ENCODE measurements at regions not wholly inside any gene's neighbourhood (a gene's known extent, or its start where the extent isn't known, plus 50 kb on each side); places are given as distances from the start of the nearest gene placed in this dataset.

- no peaks in the 10 kb centered on the region for H3K36me3 ChIP-seq (replicated peaks in 1 of 2; ENCODE audit: control insufficient read depth in 1 of 2, insufficient read depth in 2 of 2, low read length in 1 of 2)
- H3K4me2 ChIP-seq, result no peak overlapping the region
- H3K27ac ChIP-seq (ENCODE audit: low read depth in 2 of 2, low read length in 1 of 2), result no peak overlapping the region
- H3K9me2 ChIP-seq, result no peaks in the 10 kb centered on the region
- WGBS (ENCODE audit: low lambda C conversion rate), result 8% methylated on average over 1 of the region's 1 CpG
- H3K79me2 ChIP-seq (ENCODE audit: insufficient read depth), result no peaks in the 10 kb centered on the region
- TF ChIP-seq EZH2phosphoT487 (IDR thresholded peaks at IDR 0.05; ENCODE audit: borderline replicate concordance, low read depth) (no peak), POLR2AphosphoS5 (IDR thresholded peaks at IDR 0.05; ENCODE audit: low read depth, low read length) (no peak), FOXM1 (IDR thresholded peaks at IDR 0.05; ENCODE audit: low read depth) (no peak), RAD21 (IDR thresholded peaks at IDR 0.05; ENCODE audit: low read length) (no peak), ELF1 (IDR thresholded peaks at IDR 0.05) (no peak), CTCF (IDR thresholded peaks at IDR 0.05) (no peak), YY1 (IDR thresholded peaks at IDR 0.05; ENCODE audit: low read depth) (no peak), FOSL2 (IDR thresholded peaks at IDR 0.05; ENCODE audit: borderline replicate concordance, low read depth) (no peak), USF2 (IDR thresholded peaks at IDR 0.05; ENCODE audit: borderline replicate concordance, low read depth, low read length) (no peak), TAF1 (IDR thresholded peaks at IDR 0.05; ENCODE audit: borderline replicate concordance, low read depth, low read length) (no peak), RCOR1 (IDR thresholded peaks at IDR 0.05; ENCODE audit: low read length) (no peak), GATA2 (CRISPR knock-in tag; IDR thresholded peaks at IDR 0.05) (no peak), USF1 (IDR thresholded peaks at IDR 0.05; ENCODE audit: borderline replicate concordance, low read depth) (no peak), GABPA (IDR thresholded peaks at IDR 0.05; ENCODE audit: low read depth) (no peak), CHD2 (IDR thresholded peaks at IDR 0.05; ENCODE audit: low read length, partially characterized antibody) (no peak), ZBTB33 (IDR thresholded peaks at IDR 0.05; ENCODE audit: borderline replicate concordance, low read depth) (no peak), REST (IDR thresholded peaks at IDR 0.05; ENCODE audit: low read depth, low read length) (no peak)
- ChIA-PET CTCF (no interaction called here), POLR2A (no interaction called here)
- H3K4me3 ChIP-seq (ENCODE audit: low read depth in 2 of 2, low read length in 1 of 2), result no peak overlapping the region
- no peak overlapping the region for H2AFZ ChIP-seq (ENCODE audit: low read depth)
- no peak overlapping the region for H3K9ac ChIP-seq
- H3K4me1 ChIP-seq (ENCODE audit: control insufficient read depth in 1 of 2, insufficient read depth in 2 of 2, low read depth in 1 of 2, low read length in 1 of 2), result no peaks in the 10 kb centered on the region
- no peaks in the 10 kb centered on the region for H3F3A ChIP-seq (replicated peaks; ENCODE audit: insufficient read depth)
- no peaks in the 10 kb centered on the region for H3K27me3 ChIP-seq (ENCODE audit: insufficient read depth)
- no peaks in the 10 kb centered on the region for H3K9me3 ChIP-seq
- no peaks in the 10 kb centered on the region for H4K20me1 ChIP-seq (ENCODE audit: insufficient read depth)
- DNase-seq, result no peak
Measured at GRCh38 chr21:23045955-23046354, 2047.7 kb downstream of the NCAM2 start.

Data from SK-N-SH (cell line).